GM18498 (cell line): ENCODE measurements at regions not wholly inside any gene's neighbourhood (a gene's known extent, or its start where the extent isn't known, plus 50 kb on each side); places are given as distances from the start of the nearest gene placed in this dataset.
A peak's percentile ranks its signal among the peaks of the same experiment; 100 is the strongest.

Source experiments
- ATAC-seq: cut with Tn5 transposase; IDR thresholded peaks from one replicate; pipeline ENCODE4 v1.9.1; 2021; ENCODE audit warnings: mild to moderate bottlenecking, moderate library complexity; ENCODE audit not compliant: unreplicated experiment

- peak; percentile 20 for ATAC-seq
These were observed 1275.4 kb upstream of the TPTE start for GRCh38 chr21:9246010-9246409.

GRCh38 chr21:9246481-9247289 lies 1274.7 kb upstream of the TPTE start:
- peak; percentile 45 for ATAC-seq

- peak; percentile 27 for ATAC-seq
These were observed 1274.1 kb upstream of the TPTE start for GRCh38 chr21:9247290-9247613.

- ATAC-seq, result peak; percentile 42
These were observed 1273.6 kb upstream of the TPTE start for GRCh38 chr21:9247616-9248317.
